PC-9 (cell line): ENCODE measurements at regions not wholly inside any gene's neighbourhood (a gene's known extent, or its start where the extent isn't known, plus 50 kb on each side); places are given as distances from the start of the nearest gene placed in this dataset.

Source experiments
- BruUV-seq: library from RNA; stranded (reverse); fragments of 400-500 nt; replicated peaks from 2 replicates; lab custom pipeline; 2021; lab: Mats Ljungman, UMichigan
- CTCF ChIA-PET: fragments of 300-600 bp; sonication (Branson Sonifier 250); formaldehyde crosslinking; loops from one replicate; lab custom pipeline; 2022; ENCODE audit warnings: antibody characterized with exemption; lab: Charles Lee
- POLR2A ChIA-PET: fragments of 300-600 bp; sonication (Branson Sonifier 250); formaldehyde crosslinking; loops from one replicate; lab custom pipeline; 2022; ENCODE audit warnings: antibody characterized with exemption; ENCODE audit not compliant: unreplicated experiment; lab: Charles Lee
- DNase-seq, 2 experiments: peaks; one replicate each; pipeline versions ENCODE4 v3.0.0 to v3.0.0-alpha.2; 2015 to 2022; ENCODE audit warnings: mixed read lengths in 1 of 2
- H2AFZ ChIP-seq: fragments of 200-600 bp; sonication (generic); 2 replicates; pipeline ENCODE4 v1.8.1; 2017; ENCODE audit warnings: antibody characterized with exemption
- H3F3A ChIP-seq: fragments of 200-600 bp; sonication (generic); 2 replicates; pipeline ENCODE4 v1.8.1; 2017; ENCODE audit warnings: antibody characterized with exemption, mild to moderate bottlenecking, low read depth; ENCODE audit not compliant: insufficient read depth
- H3K27ac ChIP-seq: fragments of 200-600 bp; sonication (generic); 2 replicates; pipeline ENCODE4 v1.6.1; 2016; ENCODE audit warnings: mixed run types
- H3K27me3 ChIP-seq: fragments of 200-600 bp; sonication (generic); 2 replicates; pipeline ENCODE4 v1.6.1; 2016; ENCODE audit warnings: low read depth, mixed run types; ENCODE audit not compliant: insufficient read depth
- H3K36me3 ChIP-seq: fragments of 200-600 bp; sonication (generic); 2 replicates; pipeline ENCODE4 v1.6.1; 2016; ENCODE audit warnings: low read depth, mixed run types
- H3K4me1 ChIP-seq: fragments of 200-600 bp; sonication (generic); replicated peaks from 2 replicates; pipeline ENCODE4 v1.6.1; 2016; ENCODE audit warnings: mixed run types; ENCODE audit not compliant: insufficient read depth
- H3K4me2 ChIP-seq: fragments of 200-600 bp; sonication (generic); 2 replicates; pipeline ENCODE4 v1.6.1; 2017; ENCODE audit warnings: mixed run types
- H3K4me3 ChIP-seq: fragments of 200-600 bp; sonication (generic); 2 replicates; pipeline ENCODE4 v1.6.1; 2016; ENCODE audit warnings: mixed run types
- H3K79me2 ChIP-seq: fragments of 200-600 bp; sonication (generic); 2 replicates; pipeline ENCODE4 v1.6.1; 2017; ENCODE audit warnings: low read depth, mixed run types
- H3K9me2 ChIP-seq: fragments of 200-600 bp; sonication (generic); 2 replicates; pipeline ENCODE4 v1.8.1; 2017; ENCODE audit warnings: mild to moderate bottlenecking; ENCODE audit not compliant: insufficient read depth
- H3K9me3 ChIP-seq: fragments of 200-600 bp; sonication (generic); 2 replicates; pipeline ENCODE4 v1.8.1; 2016; ENCODE audit warnings: low read depth; ENCODE audit not compliant: insufficient read depth
- H4K20me1 ChIP-seq: fragments of 200-600 bp; sonication (generic); 2 replicates; pipeline ENCODE4 v1.8.1; 2017; ENCODE audit not compliant: insufficient read depth
- CTCF ChIP-seq: fragments of 200-600 bp; sonication (generic); conservative IDR thresholded peaks from 2 replicates; pipeline ENCODE4 v1.6.1; 2017; ENCODE audit warnings: mixed run types, antibody characterized with exemption, mild to moderate bottlenecking, moderate library complexity
- EZH2 ChIP-seq: fragments of 200-600 bp; sonication (generic); IDR thresholded peaks from 2 replicates; pipeline ENCODE4 v1.8.0; 2017; ENCODE audit warnings: antibody characterized with exemption, low read depth
- intact Hi-C: fragments of 100-400 bp; cut with micrococcal nuclease; formaldehyde crosslinking; loops from one replicate; pipeline ENCODE4 v1.10.0; 2022; ENCODE audit not compliant: unreplicated experiment

GRCh38 chr3:20898962-20899361 is 713.0 kb upstream of the SGO1 start:
- Histone ChIP-seq H3K4me3 (no peak overlapping the region), H3F3A (no peaks in the 10 kb centered on the region), H4K20me1 (no peaks in the 10 kb centered on the region), H3K27me3 (no peaks in the 10 kb centered on the region), H3K36me3 (no peaks in the 10 kb centered on the region), H3K27ac (no peak overlapping the region), H3K9me2 (no peaks in the 10 kb centered on the region), H3K4me2 (no peak overlapping the region), H3K79me2 (no peaks in the 10 kb centered on the region), H2AFZ (no peak overlapping the region), H3K4me1 (no peaks in the 10 kb centered on the region), H3K9me3 (no peaks in the 10 kb centered on the region)
- ChIA-PET CTCF (no interaction called here), POLR2A (no interaction called here)
- no peak for TF ChIP-seq EZH2
- BruUV-seq: no TSS peak
- no peak for DNase-seq
- intact Hi-C loops: no loop called here

- Histone ChIP-seq H3K9me3 (no peaks in the 10 kb centered on the region), H3K27me3 (no peaks in the 10 kb centered on the region), H3K4me3 (no peak overlapping the region), H3K4me1 (no peaks in the 10 kb centered on the region), H3K36me3 (no peaks in the 10 kb centered on the region), H3F3A (no peaks in the 10 kb centered on the region), H3K9me2 (no peaks in the 10 kb centered on the region; the same call in 1 of the 2 replicates), H4K20me1 (no peaks in the 10 kb centered on the region), H3K4me2 (no peak overlapping the region), H3K27ac (no peak overlapping the region), H2AFZ (0 out of 2 replicates have a peak overlapping the region, but pooled peaks have one; percentile 27), H3K79me2 (no peaks in the 10 kb centered on the region)
- TF ChIP-seq EZH2 (no peak), CTCF (no peak)
- BruUV-seq: no TSS peak
- no peak for DNase-seq
- ChIA-PET CTCF (no interaction called here), POLR2A (no interaction called here)
- intact Hi-C loops: no loop called here
Observed at GRCh38 chr3:20890111-20890519, 704.1 kb upstream of the SGO1 start.

- Histone ChIP-seq H3K9me2 (no peaks in the 10 kb centered on the region), H3K27me3 (no peaks in the 10 kb centered on the region), H3K4me2 (no peak overlapping the region), H3K4me1 (no peaks in the 10 kb centered on the region), H4K20me1 (no peaks in the 10 kb centered on the region), H3K36me3 (no peaks in the 10 kb centered on the region), H2AFZ (no peak overlapping the region), H3K9me3 (no peaks in the 10 kb centered on the region), H3K4me3 (no peak overlapping the region), H3K27ac (no peak overlapping the region), H3F3A (no peaks in the 10 kb centered on the region), H3K79me2 (no peaks in the 10 kb centered on the region)
- TF ChIP-seq CTCF: no peak
- ChIA-PET CTCF (no interaction called here), POLR2A (no interaction called here)
- BruUV-seq: no TSS peak
- DNase-seq: no peak
- intact Hi-C loops: no loop called here
Observed at GRCh38 chr3:20878691-20879090, 692.7 kb upstream of the SGO1 start.

- no peaks in the 10 kb centered on the region for H3K9me3 ChIP-seq
- H3K4me2 ChIP-seq: no peak overlapping the region
- H3K79me2 ChIP-seq: no peaks in the 10 kb centered on the region
- no peak for DNase-seq
- H3K36me3 ChIP-seq: no peaks in the 10 kb centered on the region
- ChIA-PET POLR2A (no interaction called here), CTCF (no interaction called here)
- no peaks in the 10 kb centered on the region for H4K20me1 ChIP-seq
- intact Hi-C loops: no loop called here
- H3K4me1 ChIP-seq: no peaks in the 10 kb centered on the region
- no peak overlapping the region for H2AFZ ChIP-seq
- BruUV-seq: no TSS peak
- no peak overlapping the region for H3K4me3 ChIP-seq
- H3F3A ChIP-seq: no peaks in the 10 kb centered on the region
- H3K27me3 ChIP-seq: no peaks in the 10 kb centered on the region
- no peak for TF ChIP-seq EZH2
- TF ChIP-seq CTCF: no peak
- no peak overlapping the region for H3K27ac ChIP-seq
- no peaks in the 10 kb centered on the region for H3K9me2 ChIP-seq
Observed at GRCh38 chr3:20873235-20873634, 687.2 kb upstream of the SGO1 start.
